Right lobe of liver (tissue), 4 donors: ENCODE measurements at regions not wholly inside any gene's neighbourhood (a gene's known extent, or its start where the extent isn't known, plus 50 kb on each side); places are given as distances from the start of the nearest gene placed in this dataset.

Experiments
- CTCF ChIP-seq, 4 donors: fragments of 200-600 bp in 3 of 4; fragments of 450-650 bp in 1 of 4; IDR thresholded peaks; one replicate each; pipeline versions ENCODE4 v1.5.1 to v1.8.0; 2016 to 2022; ENCODE audit warnings: antibody characterized with exemption in 4 of 4, mild to moderate bottlenecking in 2 of 4
- POLR2A ChIP-seq: fragments of 450-650 bp; IDR thresholded peaks from one replicate; pipeline ENCODE4 v1.6.1; 2017; ENCODE audit warnings: antibody characterized with exemption, mild to moderate bottlenecking
- donor health status: DM: no; HTN: no; CAD: no.
- donor health status: DM: no; HTN: no; CAD: no.
- donor health status: DM: no; HTN: yes; CAD: no.

- TF ChIP-seq CTCF (IDR thresholded peaks at IDR 0.05) (no peak), POLR2A (no peak)
These were observed 94.6 kb upstream of the ARHGEF3 start for GRCh38 chr3:56896357-56896756.
